Spleen (tissue), 11 donors: ENCODE measurements at regions not wholly inside any gene's neighbourhood (a gene's known extent, or its start where the extent isn't known, plus 50 kb on each side); places are given as distances from the start of the nearest gene placed in this dataset.

ENCODE experiments used
- DNase-seq: peaks from one replicate; pipeline ENCODE4 v3.0.0-alpha.2; 2020
- H3K27ac ChIP-seq, 8 donors: fragments of 200-600 bp; sonication (generic) in 7 of 8; 1 replicate in 4 of 8; 2 replicates in 4 of 8; pipeline versions ENCODE4 v1.5.0 to v1.8.0; 2016 to 2021; ENCODE audit warnings: inconsistent platforms in 4 of 8, mild to moderate bottlenecking in 4 of 8, moderate library complexity in 1 of 8
- H3K27me3 ChIP-seq, 7 donors: fragments of 200-600 bp; sonication (generic) in 6 of 7; replicated peaks in 1 of 7; 1 replicate in 4 of 7; 2 replicates in 3 of 7; pipeline versions ENCODE4 v1.5.0 to v1.8.0; 2016 to 2021; ENCODE audit warnings: inconsistent platforms in 3 of 7, mild to moderate bottlenecking in 1 of 7
- H3K36me3 ChIP-seq, 6 donors: fragments of 200-600 bp; sonication (generic) in 5 of 6; 1 replicate in 4 of 6; 2 replicates in 2 of 6; pipeline versions ENCODE4 v1.5.0 to v1.8.0; 2016 to 2021; ENCODE audit warnings: inconsistent platforms in 2 of 6
- H3K4me1 ChIP-seq, 6 donors: fragments of 200-600 bp; sonication (generic) in 5 of 6; 1 replicate in 3 of 6; 2 replicates in 3 of 6; pipeline versions ENCODE4 v1.5.0 to v1.8.0; 2016 to 2021; ENCODE audit warnings: inconsistent platforms in 3 of 6
- H3K4me3 ChIP-seq, 8 donors: fragments of 200-600 bp; sonication (generic) in 7 of 8; 1 replicate in 4 of 8; 2 replicates in 4 of 8; pipeline versions ENCODE4 v1.5.0 to v1.8.0; 2016 to 2021; ENCODE audit warnings: inconsistent platforms in 4 of 8, mild to moderate bottlenecking in 4 of 8, moderate library complexity in 2 of 8
- H3K9me3 ChIP-seq, 8 donors: fragments of 200-600 bp; sonication (generic) in 7 of 8; 1 replicate in 4 of 8; 2 replicates in 4 of 8; pipeline versions ENCODE4 v1.5.0 to v1.8.0; 2016 to 2021; ENCODE audit warnings: inconsistent platforms in 4 of 8
- CTCF ChIP-seq, 11 experiments: fragments of 200-600 bp in 7 of 11; fragments of 450-650 bp in 4 of 11; sonication (generic) in 4 of 11; IDR thresholded peaks in 8 of 11; conservative IDR thresholded peaks in 3 of 11; 1 replicate in 7 of 11; 2 replicates in 4 of 11; pipeline versions ENCODE4 v1.4.0 to v1.8.0; 2016 to 2021; ENCODE audit warnings: antibody characterized with exemption in 11 of 11, inconsistent platforms in 4 of 11, mild to moderate bottlenecking in 1 of 11
- POLR2A ChIP-seq, 3 donors: fragments of 450-650 bp; IDR thresholded peaks; one replicate each; pipeline ENCODE4 v1.5.1; 2017; ENCODE audit warnings: antibody characterized with exemption in 3 of 3, mild to moderate bottlenecking in 1 of 3
- POLR2AphosphoS5 ChIP-seq, 3 donors: sonication (generic); formaldehyde crosslinking; IDR thresholded peaks; one replicate each; pipeline ENCODE4 v1.5.1; 2017; ENCODE audit warnings: antibody characterized with exemption in 3 of 3
- WGBS, 5 donors: extraction: QIAGEN DNeasy Blood & Tissue Kit in 3 of 5; methylation state at CpG; one replicate each; pipeline versions ENCODE4 v1.1.5 to v1.1.7; 2013 to 2018; 5-methylcytosine and 5-hydroxymethylcytosine counted together
- intact Hi-C: fragments of 100-400 bp; cut with DNase I; formaldehyde crosslinking; loops from one replicate; pipeline ENCODE4 v1.15.0; 2023; ENCODE audit warnings: low total_unique reads
- donor health status: healthy with polysubstance abuse.
- donor health status: DM: no; HTN: no; CAD: no; lungs with moderate emphysema.
- donor health status: DM: no; HTN: no; CAD: no.
- donor health status: Bipolar disorder and iron deficiency.
- donor health status: healthy.
- donor health status: DM: no; HTN: no; CAD: no.
- donor health status: DM: yes; HTN: yes; CAD: no.

- H3K36me3 ChIP-seq, result no peaks in the 10 kb centered on the region
- WGBS, 5 donors, result 48 to 75% (median 65%) methylated on average over 2 of the region's 2 CpGs
- intact Hi-C loops, result no loop called here
- H3K9me3 ChIP-seq, result peaks cover 0 to 13% (median 5%) of the 10 kb centered on the region in 8 donors
- TF ChIP-seq POLR2A (IDR thresholded peaks at IDR 0.05), result no peak
- no peak for TF ChIP-seq POLR2AphosphoS5 (IDR thresholded peaks at IDR 0.05)
- TF ChIP-seq CTCF (IDR thresholded peaks at IDR 0.05 in 8 of 11, conservative IDR thresholded peaks at IDR 0.05 in 3 of 11), result no peak
- H3K27me3 ChIP-seq, result peaks cover 0 to 18% (median 0%) of the 10 kb centered on the region in 7 donors
- H3K4me3 ChIP-seq, result no peak overlapping the region
- DNase-seq, result no peak
- no peak overlapping the region for H3K27ac ChIP-seq
- H3K4me1 ChIP-seq, result no peaks in the 10 kb centered on the region
These were observed 577.3 kb downstream of the AJAP1 start for GRCh38 chr1:5231541-5232315.

GRCh38 chr1:5227114-5227513 lies 572.7 kb downstream of the AJAP1 start:
- Histone ChIP-seq H3K36me3 (no peaks in the 10 kb centered on the region), H3K4me1 (no peaks in the 10 kb centered on the region), H3K9me3 (no peaks in the 10 kb centered on the region), H3K4me3 (no peak overlapping the region), H3K27ac (no peak overlapping the region), H3K27me3 (peaks cover 0 to 26% (median 5%) of the 10 kb centered on the region in 7 donors)
- WGBS, 5 donors, result 74 to 83% (median 78%) methylated on average over 8 of the region's 8 CpGs
- intact Hi-C loops, result no loop called here
- TF ChIP-seq CTCF (IDR thresholded peaks at IDR 0.05 in 8 of 11, conservative IDR thresholded peaks at IDR 0.05 in 3 of 11) (no peak), POLR2AphosphoS5 (IDR thresholded peaks at IDR 0.05) (no peak), POLR2A (IDR thresholded peaks at IDR 0.05) (no peak)
- no peak for DNase-seq

GRCh38 chr1:5225707-5226704 lies 571.6 kb downstream of the AJAP1 start:
- no peaks in the 10 kb centered on the region for H3K9me3 ChIP-seq
- DNase-seq, result no peak
- WGBS, 5 donors, result 46 to 50% (median 46%) methylated on average over 20 of the region's 20 CpGs
- H3K27ac ChIP-seq, result no peak overlapping the region
- intact Hi-C loops, result no loop called here
- peaks cover 0 to 26% (median 5%) of the 10 kb centered on the region in 7 donors for H3K27me3 ChIP-seq
- TF ChIP-seq CTCF (IDR thresholded peaks at IDR 0.05 in 8 of 11, conservative IDR thresholded peaks at IDR 0.05 in 3 of 11) (no peak), POLR2AphosphoS5 (IDR thresholded peaks at IDR 0.05) (no peak), POLR2A (IDR thresholded peaks at IDR 0.05) (no peak)
- no peak overlapping the region for H3K4me3 ChIP-seq
- no peaks in the 10 kb centered on the region for H3K4me1 ChIP-seq
- no peaks in the 10 kb centered on the region for H3K36me3 ChIP-seq

- peaks cover 0 to 20% (median under 1%) of the 10 kb centered on the region in 7 donors for H3K27me3 ChIP-seq
- H3K4me1 ChIP-seq, result no peaks in the 10 kb centered on the region
- no peak overlapping the region for H3K4me3 ChIP-seq
- H3K27ac ChIP-seq, result no peak overlapping the region
- no peaks in the 10 kb centered on the region for H3K36me3 ChIP-seq
- no peak for DNase-seq
- no peaks in the 10 kb centered on the region for H3K9me3 ChIP-seq
- TF ChIP-seq CTCF (IDR thresholded peaks at IDR 0.05 in 8 of 11, conservative IDR thresholded peaks at IDR 0.05 in 3 of 11) (no peak), POLR2AphosphoS5 (IDR thresholded peaks at IDR 0.05) (no peak), POLR2A (IDR thresholded peaks at IDR 0.05) (no peak)
- intact Hi-C loops, result no loop called here
- 84 to 100% (median 92%) methylated on average over 4 of the region's 4 CpGs for WGBS, 5 donors
These were observed 568.8 kb downstream of the AJAP1 start for GRCh38 chr1:5223206-5223605.
